ENCODE measurements at regions not wholly inside any gene's neighbourhood (a gene's known extent, or its start where the extent isn't known, plus 50 kb on each side); places are given as distances from the start of the nearest gene placed in this dataset.

DNA sequence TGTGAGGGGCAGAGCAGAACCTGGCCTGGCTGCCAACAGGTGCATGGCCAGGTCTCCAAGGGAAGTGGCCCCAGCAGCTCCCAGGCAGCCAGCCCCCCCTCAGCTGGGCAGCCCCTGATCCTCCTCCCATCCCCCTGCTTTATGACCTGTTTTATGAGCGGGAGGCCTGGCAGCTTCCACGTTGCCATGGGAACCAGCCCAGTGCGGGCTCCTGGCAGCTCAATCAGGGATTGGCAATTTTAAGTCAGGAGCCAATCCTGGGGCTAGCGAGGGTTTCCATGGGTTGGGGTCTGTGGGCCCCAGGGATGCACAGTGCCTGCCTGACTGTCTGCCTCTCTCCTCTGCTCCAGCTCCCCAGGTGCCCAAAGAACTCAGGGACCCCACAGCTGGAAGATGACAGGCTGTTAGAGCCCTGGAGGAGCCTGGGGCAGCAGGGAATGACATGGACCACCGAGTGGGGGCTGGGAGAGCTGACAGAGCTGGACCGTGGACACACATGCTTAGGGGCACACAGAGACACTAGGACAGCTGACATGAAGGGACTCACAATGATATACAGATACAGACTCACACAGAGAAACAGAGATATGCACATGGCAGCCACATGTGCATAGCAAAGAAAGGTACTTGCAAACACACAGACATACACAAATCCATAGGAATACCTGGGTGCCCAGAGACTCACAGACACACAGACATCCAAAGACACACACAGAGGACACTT lies 56.5 kb upstream of the SIRPA start:
- TF ChIP-seq, protein P1, sequence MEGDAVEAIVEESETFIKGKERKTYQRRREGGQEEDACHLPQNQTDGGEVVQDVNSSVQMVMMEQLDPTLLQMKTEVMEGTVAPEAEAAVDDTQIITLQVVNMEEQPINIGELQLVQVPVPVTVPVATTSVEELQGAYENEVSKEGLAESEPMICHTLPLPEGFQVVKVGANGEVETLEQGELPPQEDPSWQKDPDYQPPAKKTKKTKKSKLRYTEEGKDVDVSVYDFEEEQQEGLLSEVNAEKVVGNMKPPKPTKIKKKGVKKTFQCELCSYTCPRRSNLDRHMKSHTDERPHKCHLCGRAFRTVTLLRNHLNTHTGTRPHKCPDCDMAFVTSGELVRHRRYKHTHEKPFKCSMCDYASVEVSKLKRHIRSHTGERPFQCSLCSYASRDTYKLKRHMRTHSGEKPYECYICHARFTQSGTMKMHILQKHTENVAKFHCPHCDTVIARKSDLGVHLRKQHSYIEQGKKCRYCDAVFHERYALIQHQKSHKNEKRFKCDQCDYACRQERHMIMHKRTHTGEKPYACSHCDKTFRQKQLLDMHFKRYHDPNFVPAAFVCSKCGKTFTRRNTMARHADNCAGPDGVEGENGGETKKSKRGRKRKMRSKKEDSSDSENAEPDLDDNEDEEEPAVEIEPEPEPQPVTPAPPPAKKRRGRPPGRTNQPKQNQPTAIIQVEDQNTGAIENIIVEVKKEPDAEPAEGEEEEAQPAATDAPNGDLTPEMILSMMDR (IDR thresholded peaks at IDR 0.05; ENCODE audit: extremely low read depth in 1 of 2, insufficient read depth in 1 of 2, low read depth in 1 of 2, low read length in 2 of 2) = no peak
- no peak for TF ChIP-seq POLR2A (IDR thresholded peaks at IDR 0.05; ENCODE audit: low read depth, low read length)
- no peak for TF ChIP-seq POLR2AphosphoS5 (IDR thresholded peaks at IDR 0.05; ENCODE audit: insufficient read depth, low read depth, low read length)
- TF ChIP-seq, protein P2, sequence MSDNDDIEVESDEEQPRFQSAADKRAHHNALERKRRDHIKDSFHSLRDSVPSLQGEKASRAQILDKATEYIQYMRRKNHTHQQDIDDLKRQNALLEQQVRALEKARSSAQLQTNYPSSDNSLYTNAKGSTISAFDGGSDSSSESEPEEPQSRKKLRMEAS (IDR thresholded peaks at IDR 0.05; ENCODE audit: insufficient read depth, insufficient read length) = no peak
- no peak for TF ChIP-seq EZH2 (IDR thresholded peaks at IDR 0.05; ENCODE audit: borderline replicate concordance, low read depth, low read length, severe bottlenecking)
- no peak for TF ChIP-seq JUN (IDR thresholded peaks at IDR 0.05; ENCODE audit: borderline replicate concordance, insufficient read depth, insufficient read length, low read depth)
- no peak for TF ChIP-seq MYC (IDR thresholded peaks at IDR 0.05; ENCODE audit: low read depth, low read length)
- TF ChIP-seq FOS (IDR thresholded peaks at IDR 0.05; ENCODE audit: borderline replicate concordance, insufficient read depth, low read length) = no peak

Data from endothelial cell of umbilical vein (primary cell).